K562 (cell line): ENCODE measurements at regions not wholly inside any gene's neighbourhood (a gene's known extent, or its start where the extent isn't known, plus 50 kb on each side); places are given as distances from the start of the nearest gene placed in this dataset.

Experiments used
- ATAC-seq: fragments of 200-7000 bp; cut with Tn5 transposase; 3 replicates; pipeline ENCODE4 v1.9.1; 2020; ENCODE audit warnings: moderate library complexity
- BruUV-seq: library from RNA; stranded (reverse); fragments of 400-500 nt; replicated peaks from 2 replicates; lab custom pipeline; 2021; lab: Mats Ljungman, UMichigan
- CTCF ChIA-PET: fragments of 300-600 bp; formaldehyde crosslinking; extraction: SDS; loops from one replicate; lab custom pipeline; 2021; ENCODE audit warnings: low intra/inter-chr PET ratio; lab: Yijun Ruan, JAX
- POLR2A ChIA-PET: fragments of 300-600, 350-650 bp; sonication (Branson Sonifier 250); formaldehyde crosslinking; extraction: SDS; loops from one replicate; lab custom pipeline; 2021; ENCODE audit warnings: antibody characterized with exemption, inconsistent platforms; lab: Yijun Ruan, JAX
- DNase-seq, 4 experiments: peaks; one replicate each; pipeline versions ENCODE4 v3.0.0 to v3.0.0-alpha.2; 2011 to 2018; ENCODE audit warnings: low spot score in 3 of 4, mixed read lengths in 3 of 4; ENCODE audit errors: extremely low read depth in 1 of 4
- FAIRE-seq: peaks from 2 replicates; lab custom pipeline; 2011; peaks lifted over from hg19 to GRCh38; lab: Jason Lieb, UNC
- H2AFZ ChIP-seq: 2 replicates; pipeline ENCODE4 v1.6.0; 2011; ENCODE audit warnings: low read depth, low read length, control low read depth, inconsistent platforms
- H3K27ac ChIP-seq: fragments of 200-600 bp; 3 replicates; pipeline ENCODE4 v1.8.0; 2011; ENCODE audit warnings: low read depth, mild to moderate bottlenecking, control low read depth, inconsistent platforms, low read length, moderate library complexity, mixed read lengths; ENCODE audit errors: extremely low read depth
- H3K27me3 ChIP-seq, 2 experiments: fragments of 300-600 bp in 1 of 2; 2 replicates in 1 of 2; 3 replicates in 1 of 2; pipeline versions ENCODE4 v1.6.0 to v1.8.0; 2011; ENCODE audit warnings: inconsistent platforms in 2 of 2, low read length in 2 of 2, mild to moderate bottlenecking in 1 of 2, mixed read lengths in 1 of 2, moderate library complexity in 1 of 2; ENCODE audit not compliant: control insufficient read depth in 2 of 2, insufficient read depth in 2 of 2
- H3K36me3 ChIP-seq: fragments of 300-600 bp; 3 replicates; pipeline ENCODE4 v1.8.0; 2011; ENCODE audit warnings: mild to moderate bottlenecking, low read length, inconsistent platforms; ENCODE audit not compliant: control insufficient read depth, insufficient read depth
- H3K4me1 ChIP-seq, 2 experiments: fragments of 200-600 bp in 1 of 2; replicated peaks in 1 of 2; 2 replicates in 1 of 2; 3 replicates in 1 of 2; pipeline versions ENCODE4 v1.5.1 to v1.8.0; 2011; ENCODE audit warnings: inconsistent platforms in 2 of 2, low read length in 2 of 2, mild to moderate bottlenecking in 1 of 2, mixed read lengths in 1 of 2, moderate library complexity in 1 of 2; ENCODE audit not compliant: control insufficient read depth in 2 of 2, insufficient read depth in 2 of 2
- H3K4me2 ChIP-seq: 2 replicates; pipeline ENCODE4 v1.6.1; 2011; ENCODE audit warnings: low read length, control low read depth, inconsistent platforms, mixed read lengths; ENCODE audit not compliant: insufficient read depth
- H3K4me3 ChIP-seq: fragments of 200-600 bp; sonication (generic), shearing (Covaris generic); 2 replicates; pipeline ENCODE4 v1.5.1; 2016; ENCODE audit warnings: control low read depth, inconsistent platforms
- H3K79me2 ChIP-seq: fragments of 200-600 bp; 3 replicates; pipeline ENCODE4 v1.8.0; 2011; ENCODE audit warnings: low read length, inconsistent platforms; ENCODE audit not compliant: control insufficient read depth, insufficient read depth
- H3K9ac ChIP-seq, 2 experiments: 2 replicates each; pipeline versions ENCODE4 v1.6.0 to v1.6.1; 2011; ENCODE audit warnings: low read depth in 2 of 2, low read length in 2 of 2, control low read depth in 1 of 2, inconsistent platforms in 1 of 2, mild to moderate bottlenecking in 1 of 2, mixed read lengths in 1 of 2; ENCODE audit not compliant: insufficient read depth in 1 of 2
- H3K9me1 ChIP-seq: one replicate; pipeline ENCODE4 v1.6.0; 2011; ENCODE audit warnings: inconsistent platforms, mild to moderate bottlenecking, low read length, moderate library complexity; ENCODE audit not compliant: control insufficient read depth, insufficient read depth
- H3K9me3 ChIP-seq: replicated peaks from 2 replicates; pipeline ENCODE4 v1.5.1; 2011; ENCODE audit warnings: low read depth, low read length, inconsistent platforms; ENCODE audit not compliant: control insufficient read depth, insufficient read depth
- H4K20me1 ChIP-seq: replicated peaks from 2 replicates; pipeline ENCODE4 v1.6.1; 2011; ENCODE audit warnings: low read length, inconsistent platforms, mixed read lengths; ENCODE audit not compliant: control insufficient read depth, insufficient read depth
- CBX8 ChIP-seq: fragments of 200-600 bp; sonication (generic); IDR thresholded peaks from 2 replicates; pipeline ENCODE4 v1.6.1; 2012; ENCODE audit warnings: borderline replicate concordance, mixed run types, low read depth, mild to moderate bottlenecking, moderate library complexity, mixed read lengths, low read length, control low read depth, inconsistent platforms; ENCODE audit not compliant: poor library complexity, severe bottlenecking; ENCODE audit errors: extremely low read depth
- COPS2 ChIP-seq: fragments of 450-650 bp; conservative IDR thresholded peaks from 2 replicates; pipeline ENCODE4 v1.6.1; 2016; ENCODE audit warnings: mild to moderate bottlenecking, moderate library complexity
- DMBX1 ChIP-seq: fragments of 250-450 bp; sonication (Bioruptor Pico); IDR thresholded peaks from 2 replicates; pipeline ENCODE4 v1.8.0; 2022; ENCODE audit warnings: inconsistent platforms, mild to moderate bottlenecking, moderate library complexity, borderline replicate concordance
- E2F8 ChIP-seq: fragments of 450-650 bp; IDR thresholded peaks from 2 replicates; pipeline ENCODE4 v1.7.1; 2018; ENCODE audit warnings: mild to moderate bottlenecking, low read depth; ENCODE audit not compliant: partially characterized antibody
- ELF4 ChIP-seq: fragments of 450-650 bp; formaldehyde crosslinking; IDR thresholded peaks from 2 replicates; pipeline ENCODE4 v1.4.0; 2022; ENCODE audit warnings: missing genetic modification characterization
- ELK3 ChIP-seq: fragments of 450-650 bp; formaldehyde crosslinking; IDR thresholded peaks from 2 replicates; pipeline ENCODE4 v1.4.0; 2020; ENCODE audit warnings: mild to moderate bottlenecking
- ETV1 ChIP-seq: fragments of 450-650 bp; conservative IDR thresholded peaks from 2 replicates; pipeline ENCODE4 v1.6.1; 2016; ENCODE audit warnings: missing genetic modification characterization, control low read depth, low read depth, missing compliant biosample characterization
- FOXA3 ChIP-seq, 2 experiments: fragments of 450-650 bp in 1 of 2; sonication (generic) in 1 of 2; formaldehyde crosslinking; IDR thresholded peaks in 1 of 2; conservative IDR thresholded peaks in 1 of 2; 2 replicates each; pipeline versions ENCODE4 v1.4.0 to v1.8.0; 2020 to 2022; ENCODE audit warnings: mild to moderate bottlenecking in 2 of 2, missing genetic modification reagents in 1 of 2
- KDM4B ChIP-seq, 2 experiments: fragments of 450-650 bp in 1 of 2; sonication (generic) in 1 of 2; IDR thresholded peaks; 2 replicates each; pipeline ENCODE4 v1.6.1; 2016 to 2017; ENCODE audit warnings: borderline replicate concordance in 2 of 2, antibody characterized with exemption in 1 of 2, low read depth in 1 of 2, mild to moderate bottlenecking in 1 of 2
- MBD2 ChIP-seq: sonication (generic); IDR thresholded peaks from 2 replicates; pipeline ENCODE4 v1.6.1; 2016; ENCODE audit warnings: low read depth, borderline replicate concordance
- MEF2A ChIP-seq: IDR thresholded peaks from 2 replicates; pipeline ENCODE4 v1.6.1; 2011; ENCODE audit warnings: low read depth, mild to moderate bottlenecking, low read length, moderate library complexity; ENCODE audit not compliant: control insufficient read depth
- SIN3A ChIP-seq, 2 experiments: fragments of 150-350 bp in 1 of 2; IDR thresholded peaks; 2 replicates each; pipeline ENCODE4 v1.6.1; 2011 to 2016; ENCODE audit warnings: borderline replicate concordance in 2 of 2, low read depth in 2 of 2, low read length in 2 of 2, mild to moderate bottlenecking in 2 of 2, moderate library complexity in 2 of 2; ENCODE audit not compliant: control insufficient read depth in 1 of 2
- SLC30A9 ChIP-seq: fragments of 250-450 bp; sonication (Bioruptor Pico); IDR thresholded peaks from 2 replicates; pipeline ENCODE4 v1.8.0; 2022; ENCODE audit warnings: mild to moderate bottlenecking, moderate library complexity
- SMARCA5 ChIP-seq: fragments of 450-650 bp; IDR thresholded peaks from 2 replicates; pipeline ENCODE4 v1.6.1; 2016
- ZC3H4 ChIP-seq: sonication (generic); formaldehyde crosslinking; IDR thresholded peaks from 2 replicates; pipeline ENCODE4 v1.9.0; 2021; ENCODE audit warnings: missing genetic modification reagents, borderline replicate concordance
- ZNF140 ChIP-seq: fragments of 250-450 bp; sonication (Bioruptor Pico); IDR thresholded peaks from 2 replicates; pipeline ENCODE4 v1.8.0; 2021; ENCODE audit warnings: moderate library complexity, mild to moderate bottlenecking, inconsistent platforms
- ZNF24 ChIP-seq: fragments of 450-650 bp; IDR thresholded peaks from 2 replicates; pipeline ENCODE4 v1.6.1; 2016
- ZNF764 ChIP-seq: fragments of 250-450 bp; sonication (Bioruptor Pico); IDR thresholded peaks from 2 replicates; pipeline ENCODE4 v1.4.0; 2020; ENCODE audit warnings: low read depth, mild to moderate bottlenecking, moderate library complexity
- WGBS: fragments of 100-300 bp; shearing (Covaris generic); methylation state at CpG from one replicate; pipeline ENCODE4 v1.1.6; 2016; ENCODE audit warnings: low coverage, mixed read lengths; ENCODE audit not compliant: insufficient coverage; ENCODE audit errors: missing lambda C conversion rate; 5-methylcytosine and 5-hydroxymethylcytosine counted together
- in situ Hi-C: fragments of 300-500 bp; cut with MboI; formaldehyde crosslinking; loops from 4 replicates; pipeline ENCODE4 v1.15.0; 2018; ENCODE audit warnings: inconsistent platforms, mixed read lengths
- intact Hi-C: fragments of 100-400 bp; cut with micrococcal nuclease; formaldehyde crosslinking; loops from 2 replicates; pipeline ENCODE4 v1.14.2; 2022

- H3K4me1 ChIP-seq, result no peaks in the 10 kb centered on the region
- intact Hi-C loops (no loop called here), in situ Hi-C loops (no loop called here)
- no peaks in the 10 kb centered on the region for H3K79me2 ChIP-seq
- no peak for ATAC-seq
- no TSS peak for BruUV-seq
- CTCF ChIA-PET, result no interaction called here
- no peak overlapping the region for H3K4me3 ChIP-seq
- H3K27me3 ChIP-seq, result peaks cover 5 to 22% of the 10 kb centered on the region in 2 experiments; a peak in 4 of 5 replicates
- no peak overlapping the region for H3K4me2 ChIP-seq
- no peak for DNase-seq
- H4K20me1 ChIP-seq, result no peaks in the 10 kb centered on the region
- H3K9me1 ChIP-seq, result no peaks in the 10 kb centered on the region
- 7% methylated on average over 5 of the region's 6 CpGs for WGBS
- POLR2A ChIA-PET, result no interaction called here
- no peak overlapping the region for H2AFZ ChIP-seq
- H3K9ac ChIP-seq, result no peak overlapping the region
- H3K9me3 ChIP-seq, result 0 out of 2 replicates have a peak, but pooled peaks cover 2% of the 10 kb centered on the region
- no peak overlapping the region for H3K27ac ChIP-seq
- H3K36me3 ChIP-seq, result no peaks in the 10 kb centered on the region
- no peak for FAIRE-seq
- no peak for TF ChIP-seq ZC3H4
- no peak for TF ChIP-seq SMARCA5
- no peak for TF ChIP-seq FOXA3 (CRISPR knock-in tag; conservative IDR thresholded peaks at IDR 0.05 in 1 of 2, IDR thresholded peaks at IDR 0.05 in 1 of 2)
- TF ChIP-seq ELF4 (CRISPR knock-in tag), result no peak
- no peak for TF ChIP-seq ZNF24
- TF ChIP-seq ETV1 (tag), result no peak
- TF ChIP-seq ELK3 (CRISPR knock-in tag), result no peak
- no peak for TF ChIP-seq ZNF140 (CRISPR knock-in tag)
- TF ChIP-seq ZNF764 (CRISPR knock-in tag), result no peak
- TF ChIP-seq E2F8, result no peak
- TF ChIP-seq COPS2, result no peak
- TF ChIP-seq SLC30A9 (CRISPR knock-in tag), result no peak
- no peak for TF ChIP-seq DMBX1 (CRISPR knock-in tag)
- TF ChIP-seq MEF2A, result no peak
- no peak for TF ChIP-seq SIN3A (IDR thresholded peaks at IDR 0.05; ENCODE audit: borderline replicate concordance in 2 of 2, control insufficient read depth in 1 of 2, low read depth in 2 of 2, low read length in 2 of 2)
- TF ChIP-seq KDM4B (IDR thresholded peaks at IDR 0.05; ENCODE audit: borderline replicate concordance in 2 of 2, low read depth in 1 of 2), result no peak
- no peak for TF ChIP-seq CBX8
- no peak for TF ChIP-seq MBD2
- TF ChIP-seq, all 486 proteins: peak for 0
These were observed 125.9 kb downstream of the TTC32 start for GRCh38 chr2:19775838-19776237.
